ENCODE measurements at regions not wholly inside any gene's neighbourhood (a gene's known extent, or its start where the extent isn't known, plus 50 kb on each side); places are given as distances from the start of the nearest gene placed in this dataset.

DNA sequence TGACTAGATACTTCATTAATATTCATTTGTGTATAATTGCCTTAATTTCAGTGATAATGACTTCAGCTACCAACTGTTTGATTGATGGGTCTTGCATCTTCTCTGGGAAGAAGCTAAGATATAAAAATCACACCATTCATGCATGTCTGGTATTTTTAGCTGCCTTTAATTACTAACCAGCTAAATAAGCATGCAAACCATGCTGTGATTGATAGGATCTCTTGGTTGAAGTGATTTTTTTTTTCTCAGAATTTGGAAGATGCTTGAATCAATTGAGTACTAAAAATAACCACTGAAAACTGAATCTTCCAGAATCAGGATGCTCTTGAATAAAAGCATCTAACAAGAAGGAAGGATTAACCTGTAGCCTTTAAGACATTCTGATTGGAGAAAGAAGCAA lies 668.8 kb downstream of the TDRD15 start:
- no peak for DNase-seq
- no peak overlapping the region for H3K27ac ChIP-seq
- intact Hi-C loops (cut with DNase I): no loop called here
- TF ChIP-seq, protein P1, sequence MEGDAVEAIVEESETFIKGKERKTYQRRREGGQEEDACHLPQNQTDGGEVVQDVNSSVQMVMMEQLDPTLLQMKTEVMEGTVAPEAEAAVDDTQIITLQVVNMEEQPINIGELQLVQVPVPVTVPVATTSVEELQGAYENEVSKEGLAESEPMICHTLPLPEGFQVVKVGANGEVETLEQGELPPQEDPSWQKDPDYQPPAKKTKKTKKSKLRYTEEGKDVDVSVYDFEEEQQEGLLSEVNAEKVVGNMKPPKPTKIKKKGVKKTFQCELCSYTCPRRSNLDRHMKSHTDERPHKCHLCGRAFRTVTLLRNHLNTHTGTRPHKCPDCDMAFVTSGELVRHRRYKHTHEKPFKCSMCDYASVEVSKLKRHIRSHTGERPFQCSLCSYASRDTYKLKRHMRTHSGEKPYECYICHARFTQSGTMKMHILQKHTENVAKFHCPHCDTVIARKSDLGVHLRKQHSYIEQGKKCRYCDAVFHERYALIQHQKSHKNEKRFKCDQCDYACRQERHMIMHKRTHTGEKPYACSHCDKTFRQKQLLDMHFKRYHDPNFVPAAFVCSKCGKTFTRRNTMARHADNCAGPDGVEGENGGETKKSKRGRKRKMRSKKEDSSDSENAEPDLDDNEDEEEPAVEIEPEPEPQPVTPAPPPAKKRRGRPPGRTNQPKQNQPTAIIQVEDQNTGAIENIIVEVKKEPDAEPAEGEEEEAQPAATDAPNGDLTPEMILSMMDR (IDR thresholded peaks at IDR 0.05): no peak
- no peaks in the 10 kb centered on the region for H3K36me3 ChIP-seq
- no peaks in the 10 kb centered on the region for H3K9me3 ChIP-seq
- no peaks in the 10 kb centered on the region for H3K4me1 ChIP-seq
- no peak for ATAC-seq
- H3K27me3 ChIP-seq: no peaks in the 10 kb centered on the region
- FAIRE-seq: no peak
- no peak overlapping the region for H3K4me3 ChIP-seq

DNA sequence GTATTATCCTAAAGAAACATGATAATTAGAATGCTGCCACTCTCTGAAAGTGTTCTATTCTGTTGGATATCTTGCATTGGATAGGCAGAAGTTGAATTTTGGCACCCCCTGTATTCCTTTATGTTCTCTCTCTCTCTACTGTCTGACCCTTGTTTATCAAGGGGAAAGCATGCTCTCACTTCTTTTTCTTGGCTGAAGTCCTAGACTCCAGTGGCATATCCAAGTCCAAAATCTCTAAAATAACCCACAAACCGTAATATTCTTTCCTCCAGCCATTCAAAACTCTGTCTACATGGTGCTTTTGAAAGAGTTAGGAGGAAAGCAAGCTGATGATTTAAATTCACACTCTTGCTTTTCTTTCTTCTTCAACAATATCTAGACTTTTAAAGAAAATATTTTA lies 669.7 kb downstream of the TDRD15 start:
- H3K4me3 ChIP-seq: no peak overlapping the region
- 17 to 38% methylated on average over 1 of the region's 1 CpG for WGBS, 2 donors
- H3K36me3 ChIP-seq: no peaks in the 10 kb centered on the region
- no peak overlapping the region for H3K27ac ChIP-seq
- ATAC-seq: no peak
- no peak for FAIRE-seq
- TF ChIP-seq, protein P1 (IDR thresholded peaks at IDR 0.05): no peak
- no peak for DNase-seq
- no peaks in the 10 kb centered on the region for H3K27me3 ChIP-seq
- H3K9me3 ChIP-seq: no peaks in the 10 kb centered on the region
- H3K4me1 ChIP-seq: no peaks in the 10 kb centered on the region
- intact Hi-C loops (cut with DNase I): no loop called here

DNA sequence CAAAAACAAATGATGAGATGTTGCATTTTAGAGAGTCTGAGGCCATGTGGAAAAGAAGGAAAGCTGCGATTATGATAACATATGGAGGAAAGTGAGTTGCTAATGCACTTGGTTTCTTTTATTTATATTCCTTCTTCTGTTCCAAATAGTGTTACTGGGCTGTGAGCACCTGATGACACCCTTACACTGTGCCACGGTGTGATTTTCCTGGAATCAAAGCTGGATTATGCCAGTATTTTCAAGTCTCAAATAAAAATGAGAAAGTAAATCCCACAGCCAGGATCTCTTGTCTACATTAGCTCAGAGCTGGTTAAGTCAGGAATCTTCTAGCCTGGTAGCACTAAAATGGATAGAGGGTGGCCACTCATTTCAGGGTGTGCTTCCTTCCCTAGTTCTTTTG lies 670.8 kb downstream of the TDRD15 start:
- Histone ChIP-seq H3K27me3 (no peaks in the 10 kb centered on the region), H3K27ac (no peak overlapping the region), H3K9me3 (no peaks in the 10 kb centered on the region), H3K4me3 (no peak overlapping the region), H3K4me1 (no peaks in the 10 kb centered on the region), H3K36me3 (no peaks in the 10 kb centered on the region)
- ATAC-seq: no peak
- WGBS, 2 donors: 57 to 58% methylated on average over 2 of the region's 2 CpGs
- TF ChIP-seq, protein P1 (IDR thresholded peaks at IDR 0.05): no peak
- no peak for FAIRE-seq
- DNase-seq: no peak
- intact Hi-C loops (cut with DNase I): no loop called here

DNA sequence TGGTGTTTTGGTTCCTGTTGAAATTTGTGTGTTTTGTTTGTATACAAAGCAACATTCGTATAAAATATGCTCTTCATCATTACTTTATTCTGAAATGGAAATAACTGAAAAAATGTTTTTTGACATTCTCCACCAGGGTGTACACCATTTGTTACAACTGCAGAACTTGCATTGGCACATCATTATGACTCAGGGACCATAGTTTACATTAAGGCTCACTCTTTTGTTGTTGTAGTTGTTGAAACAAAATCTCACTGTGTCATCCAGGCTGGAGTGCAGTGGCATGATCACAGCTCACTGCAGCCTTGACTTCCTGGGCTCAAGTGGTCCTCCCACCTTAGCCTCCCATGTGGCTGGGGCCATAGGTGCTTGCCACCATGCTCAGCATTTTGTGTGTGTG lies 676.6 kb downstream of the TDRD15 start:
- 33 to 47% methylated on average over 1 of the region's 1 CpG for WGBS, 2 donors
- no peak overlapping the region for H3K4me3 ChIP-seq
- no peaks in the 10 kb centered on the region for H3K9me3 ChIP-seq
- no peak for ATAC-seq
- no peaks in the 10 kb centered on the region for H3K27me3 ChIP-seq
- H3K36me3 ChIP-seq: no peaks in the 10 kb centered on the region
- no peak for FAIRE-seq
- H3K4me1 ChIP-seq: no peaks in the 10 kb centered on the region
- TF ChIP-seq, protein P1 (IDR thresholded peaks at IDR 0.05): no peak
- no peak overlapping the region for H3K27ac ChIP-seq
- DNase-seq: no peak
- intact Hi-C loops (cut with DNase I): no loop called here

DNA sequence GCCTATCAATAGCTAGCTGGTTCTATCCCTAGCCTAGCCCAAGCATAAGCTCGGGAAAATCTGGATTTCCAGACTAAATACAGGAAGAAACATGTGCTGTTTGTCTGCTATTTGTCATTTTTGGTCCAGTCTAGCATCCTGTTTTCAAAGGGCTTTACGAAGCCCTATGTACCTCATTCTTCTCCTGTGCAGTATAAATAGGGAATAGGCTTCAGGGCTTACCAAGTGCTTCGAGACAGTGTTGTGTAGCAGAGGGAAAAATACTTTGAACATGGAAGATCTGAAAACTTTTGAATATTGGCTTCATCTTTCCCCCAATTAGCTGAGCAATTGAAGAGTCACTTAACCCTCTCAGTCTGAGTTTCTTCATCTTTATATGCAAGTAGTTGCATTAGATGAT lies 679.8 kb downstream of the TDRD15 start:
- 38 to 44% methylated on average over 3 of the region's 3 CpGs for WGBS, 2 donors
- Histone ChIP-seq H3K36me3 (no peaks in the 10 kb centered on the region), H3K27me3 (no peaks in the 10 kb centered on the region), H3K9me3 (no peaks in the 10 kb centered on the region), H3K4me3 (no peak overlapping the region), H3K4me1 (no peaks in the 10 kb centered on the region), H3K27ac (no peak overlapping the region)
- DNase-seq (no peak), ATAC-seq (no peak), FAIRE-seq (no peak)
- TF ChIP-seq, protein P1 (IDR thresholded peaks at IDR 0.05): no peak
- intact Hi-C loops (cut with DNase I): no loop called here

Data from pancreas (tissue), 10 donors.